NCI-H526 treated with DMSO at 0.1 percent for 48 hours (cell line): ENCODE measurements at regions not wholly inside any gene's neighbourhood (a gene's known extent, or its start where the extent isn't known, plus 50 kb on each side); places are given as distances from the start of the nearest gene placed in this dataset.
"Not testable (repeated sequence)": the region's sequence is repeated elsewhere in the genome, so short reads cannot be mapped to it uniquely, and the experiment has no call there.

Experiments
- DNase-seq: peaks from one replicate; lab custom pipeline; 2025; lab: John Stamatoyannopoulos, UW

- no peak for DNase-seq
Measured at GRCh38 chr3:6273878-6274277, 587.0 kb upstream of the GRM7 start.

DNA sequence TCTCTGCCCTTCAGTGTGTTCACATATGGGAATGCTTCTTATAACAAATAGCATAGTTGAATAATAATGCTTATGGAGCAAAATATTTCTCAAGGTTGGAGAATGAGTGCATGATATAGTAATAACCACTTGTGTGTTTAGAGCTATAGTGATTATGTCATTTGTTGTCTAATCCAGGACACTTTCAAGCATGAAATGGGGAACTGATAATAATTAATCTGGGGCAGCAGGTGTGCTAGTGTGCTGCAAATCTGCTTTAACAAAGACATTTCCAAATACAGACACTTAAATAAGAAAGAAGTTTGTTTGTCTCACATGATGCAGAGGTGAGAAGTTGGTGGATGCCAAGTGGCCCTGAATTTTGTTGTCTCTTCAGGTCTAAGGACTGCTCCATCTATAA is 579.3 kb upstream of the GRM7 start:
- DNase-seq: no peak

DNA sequence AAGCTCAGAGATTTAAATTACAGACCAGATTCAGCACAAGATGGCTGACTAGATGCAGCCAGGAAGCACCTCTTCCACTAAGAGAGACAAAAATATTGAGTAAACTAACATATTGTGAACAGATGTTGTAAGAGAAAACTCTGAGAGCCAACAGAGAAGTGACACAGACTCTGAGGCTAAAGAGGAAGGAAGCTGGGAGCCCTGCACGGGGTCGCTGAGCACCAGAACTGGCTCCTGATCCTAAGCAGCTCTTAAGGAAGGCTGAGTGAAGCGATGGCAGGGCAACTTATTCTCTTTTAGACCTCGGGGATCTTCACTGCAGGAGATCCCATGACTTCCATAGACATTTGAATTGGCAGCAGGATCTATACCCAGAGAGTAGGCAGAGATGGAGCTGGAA is 578.0 kb upstream of the GRM7 start:
- DNase-seq: no peak

DNA sequence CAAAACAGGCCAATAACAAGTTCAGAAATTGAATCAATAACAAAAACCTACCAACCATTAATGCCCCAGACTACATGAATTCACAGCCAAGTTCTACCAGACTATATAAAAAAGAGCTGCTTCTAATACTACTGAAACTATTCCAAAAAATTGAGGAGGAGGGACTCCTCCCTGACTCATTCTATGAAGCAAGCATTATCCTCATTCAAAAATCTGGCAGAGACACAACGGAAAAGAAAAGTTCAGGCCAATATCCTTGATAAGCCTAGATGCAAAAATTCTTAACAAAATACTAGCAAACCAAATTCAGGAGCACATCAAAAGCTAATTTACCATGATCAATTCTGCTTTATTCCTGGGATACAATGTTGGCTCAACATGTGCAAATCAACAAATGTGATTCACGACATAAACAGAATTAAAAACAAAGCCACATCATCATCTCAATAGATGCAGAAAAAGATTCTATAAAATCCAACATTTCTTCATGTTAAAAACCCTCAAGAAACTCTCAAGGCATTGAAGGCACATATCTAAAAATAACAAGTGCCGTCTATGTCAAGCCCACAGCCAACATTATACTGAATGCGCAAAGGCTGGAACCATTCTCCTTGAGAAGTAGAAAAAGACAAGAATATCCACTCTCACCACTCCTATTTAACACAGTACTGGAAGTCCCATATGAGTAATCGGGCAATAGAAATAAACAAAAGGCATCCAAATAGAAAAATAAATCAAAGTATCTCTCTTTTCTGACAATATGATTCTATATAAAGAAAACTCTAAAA is 573.6 kb upstream of the GRM7 start:
- no peak for DNase-seq

GRCh38 chr3:6301626-6302025 is 559.3 kb upstream of the GRM7 start:
- no peak for DNase-seq

- DNase-seq: no peak
Measured at GRCh38 chr3:6315906-6316305, 545.0 kb upstream of the GRM7 start.

GRCh38 chr3:6321999-6322398 is 538.9 kb upstream of the GRM7 start:
- DNase-seq: no peak

DNA sequence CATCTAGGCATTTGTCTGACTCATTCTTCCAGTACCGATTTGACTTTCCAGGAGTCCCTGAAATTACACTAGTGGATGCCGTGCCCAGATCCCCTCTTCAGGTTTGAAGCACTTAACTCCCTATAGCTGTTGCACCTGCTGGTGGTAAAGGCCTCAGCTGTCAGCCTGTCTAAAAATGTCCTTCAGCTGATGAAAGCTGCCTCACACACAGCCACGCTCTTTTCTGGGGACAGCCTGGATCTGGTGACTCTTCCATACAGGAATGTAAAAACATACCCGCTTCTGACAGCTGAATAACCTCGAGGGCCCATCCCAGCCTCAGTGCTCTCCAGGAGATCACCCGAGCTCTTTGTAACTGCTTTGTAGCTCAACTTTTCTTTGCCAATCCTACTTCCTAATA is 534.1 kb upstream of the GRM7 start:
- DNase-seq: no peak

DNA sequence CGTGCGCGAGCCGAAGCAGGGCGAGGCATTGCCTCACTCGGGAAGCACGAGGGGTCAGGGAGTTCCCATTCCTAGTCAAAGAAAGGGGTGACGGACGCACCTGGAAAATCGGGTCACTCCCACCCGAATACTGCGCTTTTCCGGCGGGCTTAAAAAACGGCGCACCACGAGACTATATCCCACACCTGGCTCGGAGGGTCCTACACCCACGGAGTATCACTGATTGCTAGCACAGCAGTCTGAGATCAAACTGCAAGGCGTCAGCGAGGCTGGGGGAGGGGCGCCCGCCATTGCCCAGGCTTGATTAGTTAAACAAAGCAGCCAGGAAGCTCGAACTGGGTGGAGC is 520.0 kb upstream of the GRM7 start:
- DNase-seq: not testable (repeated sequence)

DNA sequence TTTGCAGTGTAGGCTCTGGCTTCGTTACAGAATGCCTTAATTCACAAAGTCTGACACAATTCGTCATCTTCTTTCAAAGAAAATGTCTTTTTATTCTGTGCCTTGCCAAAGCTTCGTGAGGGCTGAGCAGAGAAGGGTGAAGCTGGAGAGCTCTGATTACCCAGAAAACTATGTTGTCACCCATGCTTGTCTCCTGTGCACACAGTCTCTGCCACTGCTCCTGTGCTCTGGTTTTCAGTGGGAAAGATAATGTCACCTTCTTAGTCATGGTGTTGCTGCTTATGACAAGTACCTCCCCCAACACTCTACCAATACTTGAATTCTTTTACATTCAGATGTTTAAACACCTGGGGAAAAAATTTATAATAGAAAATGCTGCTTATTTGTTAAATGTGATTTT is 509.2 kb upstream of the GRM7 start:
- DNase-seq: no peak

DNA sequence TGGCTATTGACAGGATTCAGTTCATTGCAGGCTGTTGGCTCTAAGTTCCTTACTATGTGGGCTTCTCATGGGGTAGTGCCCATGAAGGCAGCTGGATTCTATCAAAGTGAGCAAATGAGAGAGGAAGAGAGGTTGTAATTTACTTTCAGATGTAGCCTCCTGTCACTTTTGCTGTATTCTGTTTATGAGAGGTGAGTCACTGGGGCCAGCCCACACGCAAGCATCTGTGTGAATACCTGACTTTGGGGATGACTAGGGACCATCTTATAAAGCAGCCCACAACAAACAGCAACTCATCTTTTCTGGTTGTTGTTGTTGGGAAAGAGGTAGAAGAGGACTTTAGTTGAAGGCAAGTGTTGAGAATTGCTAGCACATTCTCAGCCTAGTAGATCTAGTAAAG is 506.3 kb upstream of the GRM7 start:
- DNase-seq: no peak

DNA sequence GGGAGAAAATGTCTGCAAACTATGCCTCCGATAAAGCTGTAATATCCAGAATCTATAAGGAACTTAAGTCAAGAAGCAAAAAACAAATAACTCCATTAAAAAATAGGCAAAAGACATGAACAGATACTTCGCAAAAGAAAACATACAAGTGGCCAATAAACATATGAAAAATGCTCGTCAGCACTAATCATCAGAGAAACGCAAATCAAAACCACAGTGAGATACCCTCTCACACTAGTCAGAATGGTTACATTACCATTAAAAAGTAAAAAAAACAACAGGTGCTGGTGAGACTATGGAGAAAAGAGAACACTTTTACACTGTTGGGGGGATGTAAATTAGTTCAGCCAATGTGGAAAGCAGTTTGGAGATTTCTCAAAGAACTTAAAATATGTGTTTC is 498.5 kb upstream of the GRM7 start:
- no peak for DNase-seq

DNA sequence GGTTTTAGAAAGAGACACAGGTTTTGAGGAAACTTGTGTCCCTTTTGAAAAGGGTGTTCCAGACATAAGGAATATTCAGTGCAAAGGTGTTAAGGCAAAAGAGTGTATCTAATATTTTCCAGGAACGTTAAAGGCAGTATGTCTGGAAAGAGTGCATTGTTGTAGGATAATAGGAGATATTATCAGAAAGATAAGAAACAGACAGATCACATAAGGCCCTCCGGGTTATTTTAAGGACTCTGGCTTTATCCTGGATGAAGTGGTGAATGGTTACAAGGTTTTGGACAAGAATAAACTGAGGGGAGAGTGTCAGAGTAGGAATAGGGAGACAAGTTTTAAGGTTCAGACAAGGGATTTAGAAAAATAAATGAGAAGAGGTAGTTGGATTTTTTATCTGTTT is 493.7 kb upstream of the GRM7 start:
- DNase-seq: no peak

DNA sequence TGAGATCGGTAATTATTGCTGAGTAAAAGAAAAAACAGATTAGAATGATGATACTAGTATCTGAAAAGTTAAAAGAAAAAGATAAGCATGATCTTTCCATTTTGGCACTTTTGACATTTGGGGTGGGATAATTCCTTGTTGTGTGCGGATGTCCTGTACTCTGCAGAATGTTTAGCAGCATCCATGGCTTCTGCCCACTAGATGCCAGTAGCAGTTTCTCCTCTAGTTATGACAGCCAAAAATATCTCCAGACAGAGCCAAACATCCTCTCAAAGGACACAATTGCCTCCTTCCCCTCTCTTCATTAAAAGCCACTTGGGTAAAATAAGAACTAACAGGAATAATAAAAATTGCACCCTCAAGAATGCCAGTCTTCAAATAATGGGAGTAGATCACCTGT is 468.8 kb upstream of the GRM7 start:
- DNase-seq: no peak

DNA sequence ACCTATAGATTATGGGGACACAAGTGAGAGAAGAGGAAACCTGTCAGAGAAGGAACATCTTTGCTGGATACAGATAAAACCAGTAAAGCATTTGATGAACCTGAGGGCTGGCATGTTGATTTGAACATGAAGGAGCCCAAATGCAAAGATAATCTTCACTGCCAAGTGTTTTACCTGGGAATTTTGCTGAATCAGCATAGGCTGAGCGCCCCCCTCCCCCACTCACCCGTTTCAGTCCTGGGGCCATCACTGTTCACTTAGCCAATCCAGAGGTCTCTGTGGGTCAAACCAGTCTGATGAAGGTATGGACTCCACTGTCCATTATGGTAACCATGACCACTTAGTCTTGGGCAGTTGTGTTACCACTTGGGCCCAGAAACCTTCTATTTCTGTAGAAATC is 466.0 kb upstream of the GRM7 start:
- DNase-seq: no peak

DNA sequence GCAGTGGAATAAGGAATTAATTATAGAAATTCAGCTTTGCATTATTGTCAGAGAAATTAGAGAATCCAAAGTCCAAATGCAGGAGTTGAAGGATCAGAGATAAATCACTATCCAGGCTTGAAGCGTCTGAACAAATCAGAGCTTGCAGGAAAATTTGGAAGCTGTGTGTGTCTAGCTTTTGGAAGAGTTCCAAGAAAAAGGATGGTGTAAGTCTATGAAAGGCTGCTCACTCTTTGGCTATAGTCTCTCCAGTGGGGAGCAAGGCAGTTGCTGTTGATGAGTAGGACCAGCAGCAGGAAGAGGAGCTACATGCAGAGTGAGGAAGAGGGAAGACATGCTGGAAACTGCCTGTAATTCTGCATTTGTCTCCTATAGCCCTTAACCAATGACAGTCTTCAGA is 464.3 kb upstream of the GRM7 start:
- no peak for DNase-seq

DNA sequence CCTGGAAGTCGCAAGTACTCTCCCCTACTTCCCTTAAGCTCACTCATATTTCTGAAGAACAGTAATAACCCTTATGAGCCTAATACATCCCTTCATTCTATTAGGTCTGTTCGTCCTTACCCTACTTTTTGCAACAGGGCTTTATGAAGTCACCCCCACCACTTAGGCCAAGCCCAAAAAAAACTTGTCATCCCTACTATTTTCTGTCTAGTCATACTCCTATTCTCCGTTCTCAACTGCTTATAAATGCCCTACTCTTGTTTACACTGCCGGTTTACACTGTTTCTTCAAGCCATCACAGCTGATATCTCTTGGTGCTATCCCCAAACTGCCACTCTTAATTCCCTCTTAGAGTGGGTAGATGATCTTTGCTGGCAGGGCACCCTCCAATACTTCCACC is 458.2 kb upstream of the GRM7 start:
- DNase-seq: not testable (repeated sequence)

- DNase-seq: not testable (repeated sequence)
Measured at GRCh38 chr3:6406923-6407322, 454.0 kb upstream of the GRM7 start.

GRCh38 chr3:6416049-6416661 is 444.8 kb upstream of the GRM7 start:
- no peak for DNase-seq

DNA sequence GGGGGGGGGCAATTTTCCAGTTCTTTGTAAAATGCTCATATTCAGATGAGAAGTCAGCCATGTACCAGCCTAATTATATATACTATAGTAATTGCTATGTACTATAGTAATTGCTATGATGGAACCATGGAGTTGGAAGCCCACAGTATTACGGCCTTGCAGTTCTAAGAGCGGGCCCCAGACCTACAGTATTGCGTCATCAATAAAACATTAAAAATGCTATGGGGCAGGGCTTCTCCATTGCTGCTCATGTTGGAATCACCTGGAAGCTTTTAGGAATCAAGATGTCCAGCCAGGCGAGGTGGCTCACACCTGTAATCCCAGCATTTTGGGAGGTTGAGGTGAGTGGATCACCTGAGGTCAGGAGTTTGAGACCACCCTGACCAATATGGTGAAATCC is 443.7 kb upstream of the GRM7 start:
- no peak for DNase-seq

GRCh38 chr3:6418485-6418884 is 442.4 kb upstream of the GRM7 start:
- DNase-seq: no peak

GRCh38 chr3:6421666-6422445 is 439.1 kb upstream of the GRM7 start:
- DNase-seq: no peak

- no peak for DNase-seq
Measured at GRCh38 chr3:6425289-6425820, 435.6 kb upstream of the GRM7 start.
